ENCODE measurements at regions not wholly inside any gene's neighbourhood (a gene's known extent, or its start where the extent isn't known, plus 50 kb on each side); places are given as distances from the start of the nearest gene placed in this dataset.

- Histone ChIP-seq H3K4me3 (ENCODE audit: low read length in 2 of 2) (no peak overlapping the region), H3K9ac (ENCODE audit: low read depth in 1 of 2, low read length in 2 of 2) (no peak overlapping the region), H3K4me1 (ENCODE audit: control insufficient read depth in 2 of 2, insufficient read depth in 2 of 2, low read length in 2 of 2) (peaks cover 0 to 18% of the 10 kb centered on the region in 2 donors), H3K9me3 (ENCODE audit: control insufficient read depth in 2 of 2, low read length in 2 of 2) (no peaks in the 10 kb centered on the region), H3K27me3 (ENCODE audit: control insufficient read depth in 2 of 2, insufficient read depth in 2 of 2, low read length in 2 of 2) (no peaks in the 10 kb centered on the region), H3K27ac (ENCODE audit: low read depth in 2 of 2, low read length in 2 of 2) (no peak overlapping the region), H3K36me3 (ENCODE audit: control insufficient read depth in 2 of 2, insufficient read depth in 2 of 2, low read length in 2 of 2) (no peaks in the 10 kb centered on the region)
Measured at GRCh38 chr2:118493213-118493612, 354.2 kb downstream of the EN1 start.

GRCh38 chr2:118492335-118492734, 355.1 kb downstream of the EN1 start:
- H3K27ac ChIP-seq (ENCODE audit: low read depth in 2 of 2, low read length in 2 of 2): no peak overlapping the region
- H3K9ac ChIP-seq (ENCODE audit: low read depth in 1 of 2, low read length in 2 of 2): no peak overlapping the region
- peaks cover 0 to 13% of the 10 kb centered on the region in 2 donors for H3K4me1 ChIP-seq (ENCODE audit: control insufficient read depth in 2 of 2, insufficient read depth in 2 of 2, low read length in 2 of 2)
- no peaks in the 10 kb centered on the region for H3K36me3 ChIP-seq (ENCODE audit: control insufficient read depth in 2 of 2, insufficient read depth in 2 of 2, low read length in 2 of 2)
- no peaks in the 10 kb centered on the region for H3K27me3 ChIP-seq (ENCODE audit: control insufficient read depth in 2 of 2, insufficient read depth in 2 of 2, low read length in 2 of 2)
- no peaks in the 10 kb centered on the region for H3K9me3 ChIP-seq (ENCODE audit: control insufficient read depth in 2 of 2, low read length in 2 of 2)
- no peak overlapping the region for H3K4me3 ChIP-seq (ENCODE audit: low read length in 2 of 2)

- Histone ChIP-seq H3K9me3 (ENCODE audit: control insufficient read depth in 2 of 2, low read length in 2 of 2) (no peaks in the 10 kb centered on the region), H3K36me3 (ENCODE audit: control insufficient read depth in 2 of 2, insufficient read depth in 2 of 2, low read length in 2 of 2) (no peaks in the 10 kb centered on the region), H3K9ac (ENCODE audit: low read depth in 1 of 2, low read length in 2 of 2) (no peak overlapping the region), H3K27me3 (ENCODE audit: control insufficient read depth in 2 of 2, insufficient read depth in 2 of 2, low read length in 2 of 2) (no peaks in the 10 kb centered on the region), H3K4me3 (ENCODE audit: low read length in 2 of 2) (no peak overlapping the region), H3K27ac (ENCODE audit: low read depth in 2 of 2, low read length in 2 of 2) (no peak overlapping the region), H3K4me1 (ENCODE audit: control insufficient read depth in 2 of 2, insufficient read depth in 2 of 2, low read length in 2 of 2) (no peaks in the 10 kb centered on the region)
Measured at GRCh38 chr2:118490330-118490729, 357.1 kb downstream of the EN1 start.

- Histone ChIP-seq H3K27me3 (ENCODE audit: control insufficient read depth in 2 of 2, insufficient read depth in 2 of 2, low read length in 2 of 2) (no peaks in the 10 kb centered on the region), H3K9me3 (ENCODE audit: control insufficient read depth in 2 of 2, low read length in 2 of 2) (no peaks in the 10 kb centered on the region), H3K4me1 (ENCODE audit: control insufficient read depth in 2 of 2, insufficient read depth in 2 of 2, low read length in 2 of 2) (no peaks in the 10 kb centered on the region)
Measured at GRCh38 chr2:118489712-118490299, 357.6 kb downstream of the EN1 start.

GRCh38 chr2:118481299-118481698, 366.1 kb downstream of the EN1 start:
- no peaks in the 10 kb centered on the region for H3K36me3 ChIP-seq (ENCODE audit: control insufficient read depth in 2 of 2, insufficient read depth in 2 of 2, low read length in 2 of 2)
- H3K4me3 ChIP-seq (ENCODE audit: low read length in 2 of 2): no peak overlapping the region
- peaks cover 2 to 17% of the 10 kb centered on the region in 2 donors for H3K4me1 ChIP-seq (ENCODE audit: control insufficient read depth in 2 of 2, insufficient read depth in 2 of 2, low read length in 2 of 2)
- H3K27me3 ChIP-seq (ENCODE audit: control insufficient read depth in 2 of 2, insufficient read depth in 2 of 2, low read length in 2 of 2): no peaks in the 10 kb centered on the region
- no peak overlapping the region for H3K27ac ChIP-seq (ENCODE audit: low read depth in 2 of 2, low read length in 2 of 2)
- H3K9me3 ChIP-seq (ENCODE audit: control insufficient read depth in 2 of 2, low read length in 2 of 2): no peaks in the 10 kb centered on the region
- no peak overlapping the region for H3K9ac ChIP-seq (ENCODE audit: low read depth in 1 of 2, low read length in 2 of 2)

More at GRCh38 chr2:118489712-118490299, 357.6 kb downstream of the EN1 start:
- Histone ChIP-seq H3K9ac (ENCODE audit: low read depth in 1 of 2, low read length in 2 of 2) (no peak overlapping the region), H3K27ac (ENCODE audit: low read depth in 2 of 2, low read length in 2 of 2) (no peak overlapping the region), H3K4me3 (ENCODE audit: low read length in 2 of 2) (no peak overlapping the region), H3K36me3 (ENCODE audit: control insufficient read depth in 2 of 2, insufficient read depth in 2 of 2, low read length in 2 of 2) (no peaks in the 10 kb centered on the region)

- H3K27me3 ChIP-seq (ENCODE audit: control insufficient read depth in 2 of 2, insufficient read depth in 2 of 2, low read length in 2 of 2): no peaks in the 10 kb centered on the region
- peaks cover 2 to 17% of the 10 kb centered on the region in 2 donors for H3K4me1 ChIP-seq (ENCODE audit: control insufficient read depth in 2 of 2, insufficient read depth in 2 of 2, low read length in 2 of 2)
- no peaks in the 10 kb centered on the region for H3K9me3 ChIP-seq (ENCODE audit: control insufficient read depth in 2 of 2, low read length in 2 of 2)
- H3K36me3 ChIP-seq (ENCODE audit: control insufficient read depth in 2 of 2, insufficient read depth in 2 of 2, low read length in 2 of 2): no peaks in the 10 kb centered on the region
- no peak overlapping the region for H3K9ac ChIP-seq (ENCODE audit: low read depth in 1 of 2, low read length in 2 of 2)
- no peak overlapping the region for H3K27ac ChIP-seq (ENCODE audit: low read depth in 2 of 2, low read length in 2 of 2)
- no peak overlapping the region for H3K4me3 ChIP-seq (ENCODE audit: low read length in 2 of 2)
Measured at GRCh38 chr2:118479020-118479419, 368.4 kb downstream of the EN1 start.

GRCh38 chr2:118477111-118477862, 370.2 kb downstream of the EN1 start:
- Histone ChIP-seq H3K4me3 (ENCODE audit: low read length in 2 of 2) (peak overlapping the region; percentile 7 to 31), H3K27me3 (ENCODE audit: control insufficient read depth in 2 of 2, insufficient read depth in 2 of 2, low read length in 2 of 2) (no peaks in the 10 kb centered on the region), H3K27ac (ENCODE audit: low read depth in 2 of 2, low read length in 2 of 2) (no peak overlapping the region), H3K9ac (ENCODE audit: low read depth in 1 of 2, low read length in 2 of 2) (no peak overlapping the region), H3K36me3 (ENCODE audit: control insufficient read depth in 2 of 2, insufficient read depth in 2 of 2, low read length in 2 of 2) (no peaks in the 10 kb centered on the region), H3K9me3 (ENCODE audit: control insufficient read depth in 2 of 2, low read length in 2 of 2) (no peaks in the 10 kb centered on the region), H3K4me1 (ENCODE audit: control insufficient read depth in 2 of 2, insufficient read depth in 2 of 2, low read length in 2 of 2) (peaks cover 2 to 17% of the 10 kb centered on the region in 2 donors)

- Histone ChIP-seq H3K4me1 (ENCODE audit: control insufficient read depth in 2 of 2, insufficient read depth in 2 of 2, low read length in 2 of 2) (peaks cover 2 to 10% of the 10 kb centered on the region in 2 donors), H3K9me3 (ENCODE audit: control insufficient read depth in 2 of 2, low read length in 2 of 2) (no peaks in the 10 kb centered on the region), H3K4me3 (ENCODE audit: low read length in 2 of 2) (no peak overlapping the region), H3K9ac (ENCODE audit: low read depth in 1 of 2, low read length in 2 of 2) (no peak overlapping the region), H3K27me3 (ENCODE audit: control insufficient read depth in 2 of 2, insufficient read depth in 2 of 2, low read length in 2 of 2) (no peaks in the 10 kb centered on the region), H3K27ac (ENCODE audit: low read depth in 2 of 2, low read length in 2 of 2) (no peak overlapping the region), H3K36me3 (ENCODE audit: control insufficient read depth in 2 of 2, insufficient read depth in 2 of 2, low read length in 2 of 2) (no peaks in the 10 kb centered on the region)
Measured at GRCh38 chr2:118475622-118476205, 371.7 kb downstream of the EN1 start.

- no peak overlapping the region for H3K9ac ChIP-seq (ENCODE audit: low read depth in 1 of 2, low read length in 2 of 2)
- no peaks in the 10 kb centered on the region for H3K27me3 ChIP-seq (ENCODE audit: control insufficient read depth in 2 of 2, insufficient read depth in 2 of 2, low read length in 2 of 2)
- no peak overlapping the region for H3K4me3 ChIP-seq (ENCODE audit: low read length in 2 of 2)
- H3K36me3 ChIP-seq (ENCODE audit: control insufficient read depth in 2 of 2, insufficient read depth in 2 of 2, low read length in 2 of 2): no peaks in the 10 kb centered on the region
- H3K27ac ChIP-seq (ENCODE audit: low read depth in 2 of 2, low read length in 2 of 2): no peak overlapping the region
- no peaks in the 10 kb centered on the region for H3K9me3 ChIP-seq (ENCODE audit: control insufficient read depth in 2 of 2, low read length in 2 of 2)
- peaks cover 2 to 10% of the 10 kb centered on the region in 2 donors for H3K4me1 ChIP-seq (ENCODE audit: control insufficient read depth in 2 of 2, insufficient read depth in 2 of 2, low read length in 2 of 2)
Measured at GRCh38 chr2:118474541-118474920, 372.9 kb downstream of the EN1 start.

- Histone ChIP-seq H3K4me1 (ENCODE audit: control insufficient read depth in 2 of 2, insufficient read depth in 2 of 2, low read length in 2 of 2) (peaks cover 2 to 10% of the 10 kb centered on the region in 2 donors), H3K36me3 (ENCODE audit: control insufficient read depth in 2 of 2, insufficient read depth in 2 of 2, low read length in 2 of 2) (no peaks in the 10 kb centered on the region), H3K27me3 (ENCODE audit: control insufficient read depth in 2 of 2, insufficient read depth in 2 of 2, low read length in 2 of 2) (no peaks in the 10 kb centered on the region), H3K27ac (ENCODE audit: low read depth in 2 of 2, low read length in 2 of 2) (no peak overlapping the region), H3K9ac (ENCODE audit: low read depth in 1 of 2, low read length in 2 of 2) (no peak overlapping the region), H3K4me3 (ENCODE audit: low read length in 2 of 2) (no peak overlapping the region), H3K9me3 (ENCODE audit: control insufficient read depth in 2 of 2, low read length in 2 of 2) (no peaks in the 10 kb centered on the region)
Measured at GRCh38 chr2:118473846-118474540, 373.5 kb downstream of the EN1 start.
